Astrocyte of the cerebellum (primary cell): ENCODE measurements at regions not wholly inside any gene's neighbourhood (a gene's known extent, or its start where the extent isn't known, plus 50 kb on each side); places are given as distances from the start of the nearest gene placed in this dataset.

ENCODE experiments used
- DNase-seq: peaks from one replicate; pipeline ENCODE4 v3.0.0-alpha.2; 2011; ENCODE audit warnings: low read depth
- H3K4me3 ChIP-seq: 2 replicates; pipeline ENCODE4 v1.5.1; 2011; ENCODE audit warnings: mild to moderate bottlenecking, low read depth, low read length, moderate library complexity
- in situ Hi-C: cut with HindIII; loops from 2 replicates; pipeline ENCODE4 v1.10.0; 2017; ENCODE audit warnings: low sequenced_read_pairs
- TF ChIP-seq, protein P1 (sequence below): IDR thresholded peaks from 2 replicates; pipeline ENCODE4 v1.5.1; 2012; ENCODE audit warnings: low read length, low read depth, moderate library complexity, mild to moderate bottlenecking; ENCODE audit errors: missing control alignments

DNA sequence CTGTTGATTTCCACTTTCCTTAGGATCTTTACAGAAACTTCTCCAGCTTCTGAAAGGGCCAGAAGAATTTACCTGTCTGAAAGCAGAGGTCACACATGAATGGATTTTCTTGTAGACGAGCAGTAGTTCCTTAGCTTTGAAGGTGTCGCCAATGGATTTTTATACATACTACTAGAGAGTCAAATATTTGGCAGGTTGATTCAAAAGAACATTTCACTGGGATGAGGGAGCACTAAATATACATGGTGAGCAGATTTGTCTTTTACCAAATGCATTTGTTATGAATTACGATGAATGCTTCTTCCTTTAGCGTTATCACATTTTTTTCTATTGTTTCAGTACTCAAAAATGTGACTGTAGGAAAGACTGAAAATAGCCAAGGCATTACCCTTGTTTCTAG is 162.3 kb downstream of the PAX1 start:
- TF ChIP-seq, protein P1, sequence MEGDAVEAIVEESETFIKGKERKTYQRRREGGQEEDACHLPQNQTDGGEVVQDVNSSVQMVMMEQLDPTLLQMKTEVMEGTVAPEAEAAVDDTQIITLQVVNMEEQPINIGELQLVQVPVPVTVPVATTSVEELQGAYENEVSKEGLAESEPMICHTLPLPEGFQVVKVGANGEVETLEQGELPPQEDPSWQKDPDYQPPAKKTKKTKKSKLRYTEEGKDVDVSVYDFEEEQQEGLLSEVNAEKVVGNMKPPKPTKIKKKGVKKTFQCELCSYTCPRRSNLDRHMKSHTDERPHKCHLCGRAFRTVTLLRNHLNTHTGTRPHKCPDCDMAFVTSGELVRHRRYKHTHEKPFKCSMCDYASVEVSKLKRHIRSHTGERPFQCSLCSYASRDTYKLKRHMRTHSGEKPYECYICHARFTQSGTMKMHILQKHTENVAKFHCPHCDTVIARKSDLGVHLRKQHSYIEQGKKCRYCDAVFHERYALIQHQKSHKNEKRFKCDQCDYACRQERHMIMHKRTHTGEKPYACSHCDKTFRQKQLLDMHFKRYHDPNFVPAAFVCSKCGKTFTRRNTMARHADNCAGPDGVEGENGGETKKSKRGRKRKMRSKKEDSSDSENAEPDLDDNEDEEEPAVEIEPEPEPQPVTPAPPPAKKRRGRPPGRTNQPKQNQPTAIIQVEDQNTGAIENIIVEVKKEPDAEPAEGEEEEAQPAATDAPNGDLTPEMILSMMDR = no peak
- H3K4me3 ChIP-seq = no peak overlapping the region
- no peak for DNase-seq
- in situ Hi-C loops = no loop called here

DNA sequence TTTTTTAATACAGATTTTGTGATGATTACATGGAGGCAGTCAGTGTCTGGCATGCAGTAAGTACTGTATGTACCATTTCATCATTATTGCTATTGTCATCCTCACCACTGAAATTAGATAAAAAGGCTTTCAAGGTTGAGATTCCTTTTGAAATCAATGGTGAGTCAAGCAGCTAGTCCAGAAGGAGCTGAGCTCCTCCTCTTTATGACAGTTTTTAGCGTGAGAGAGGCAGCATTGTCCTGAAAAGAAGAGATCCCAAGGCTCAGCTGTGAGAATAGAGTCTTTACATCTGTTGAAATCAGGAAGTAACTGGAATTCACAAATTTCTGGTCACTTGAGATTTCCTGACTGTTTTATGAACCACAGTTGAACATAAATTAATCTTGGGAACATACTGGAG is 161.9 kb downstream of the PAX1 start:
- in situ Hi-C loops = no loop called here
- H3K4me3 ChIP-seq = no peak overlapping the region
- TF ChIP-seq, protein P1 = no peak
- no peak for DNase-seq

DNA sequence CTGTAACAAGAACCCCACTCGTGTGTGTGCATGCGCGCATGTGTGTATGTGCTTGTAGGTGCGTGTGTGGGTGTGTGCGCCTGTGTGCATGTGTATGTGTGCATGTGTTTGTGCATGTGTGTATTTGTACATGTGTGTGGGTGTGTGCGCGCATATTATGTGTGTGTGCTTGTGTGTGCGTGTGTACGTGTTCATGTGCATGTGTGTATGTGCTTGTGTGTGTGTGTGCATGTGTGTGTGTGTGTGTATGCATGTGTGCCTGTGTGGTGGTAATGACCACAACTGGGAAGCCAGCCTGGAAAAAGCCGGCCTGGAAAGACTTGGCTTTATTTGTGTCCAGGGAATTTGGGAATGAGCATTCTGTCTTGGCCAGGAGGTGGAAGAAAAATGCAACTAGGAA is 157.5 kb downstream of the PAX1 start:
- TF ChIP-seq, protein P1 = no peak
- in situ Hi-C loops = no loop called here
- no peak overlapping the region for H3K4me3 ChIP-seq
- DNase-seq = no peak

DNA sequence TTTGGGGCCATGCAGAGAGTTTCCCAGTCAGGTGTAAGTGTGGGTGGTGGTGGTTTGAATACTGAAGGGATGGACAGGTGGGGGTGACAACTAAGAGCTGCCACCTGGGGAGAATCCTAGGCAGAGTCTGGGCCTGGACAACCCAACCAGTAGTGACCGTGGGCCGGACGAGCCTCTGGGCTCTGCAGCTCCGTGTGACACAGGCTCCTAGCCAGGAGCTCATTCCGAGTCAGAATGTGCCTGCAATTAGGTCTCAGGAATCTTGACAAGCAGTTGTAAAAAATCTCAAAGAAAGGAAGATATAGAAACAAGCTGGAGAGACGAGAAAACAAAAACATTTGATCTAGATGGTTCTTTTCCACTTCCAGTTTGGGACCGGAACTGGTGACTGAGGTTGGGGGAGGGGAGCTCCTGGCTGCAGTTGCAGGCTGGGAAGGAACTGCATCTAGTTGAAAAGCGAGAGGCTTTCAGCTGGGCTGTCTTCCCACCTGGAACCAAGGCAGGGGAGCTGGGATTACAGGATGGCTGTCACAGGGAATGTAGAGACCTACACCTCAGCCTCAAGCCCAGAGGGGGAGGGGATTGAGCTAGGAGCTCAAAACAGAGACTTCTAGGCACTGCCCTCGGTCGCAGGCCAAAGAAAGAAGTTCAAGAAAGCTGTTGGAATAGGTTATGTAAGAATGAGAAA is 156.9 kb downstream of the PAX1 start:
- in situ Hi-C loops = no loop called here
- no peak for DNase-seq
- TF ChIP-seq, protein P1 = no peak
- H3K4me3 ChIP-seq = no peak overlapping the region

DNA sequence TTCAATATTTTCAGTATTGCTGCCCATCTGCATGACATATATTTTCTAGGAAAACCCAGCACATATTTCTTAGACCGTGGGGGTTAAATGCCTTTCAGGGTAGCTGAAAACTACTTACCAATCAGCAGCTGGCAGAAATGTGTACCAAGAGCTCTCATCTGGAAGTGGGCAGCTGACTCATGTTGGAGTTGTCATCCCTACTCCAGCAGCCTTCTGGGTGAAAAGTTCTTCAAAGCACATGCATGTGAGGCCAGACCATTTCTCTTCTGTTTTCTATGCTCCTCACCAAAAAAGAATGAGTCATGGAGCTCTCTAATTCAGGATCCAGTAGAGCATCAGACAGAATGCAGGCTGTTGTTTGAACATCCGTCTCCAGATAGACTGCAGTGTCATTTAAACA is 135.5 kb downstream of the PAX1 start:
- H3K4me3 ChIP-seq = no peak overlapping the region
- no peak for DNase-seq
- TF ChIP-seq, protein P1 = no peak
- in situ Hi-C loops = no loop called here

DNA sequence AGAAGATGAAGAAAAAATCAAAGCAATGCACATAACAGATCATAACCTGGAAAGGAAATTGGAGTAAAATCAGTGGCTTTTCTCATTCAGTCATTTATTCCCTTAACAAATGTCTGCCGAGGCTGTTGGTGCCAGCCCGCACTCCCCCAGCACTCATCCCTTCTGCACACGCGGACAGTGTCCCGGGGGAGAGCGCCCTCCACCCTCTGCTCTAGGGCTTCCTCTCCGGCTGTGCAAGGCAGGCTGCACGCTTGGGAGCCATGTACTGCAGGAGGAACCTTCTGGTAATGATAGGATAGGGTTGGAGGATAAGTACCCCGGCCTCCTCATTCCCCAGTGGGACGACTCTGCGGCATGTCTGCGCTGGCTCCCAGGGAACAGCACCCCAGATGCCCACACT is 134.5 kb downstream of the PAX1 start:
- TF ChIP-seq, protein P1 = no peak
- in situ Hi-C loops = no loop called here
- no peak for DNase-seq
- H3K4me3 ChIP-seq = no peak overlapping the region

DNA sequence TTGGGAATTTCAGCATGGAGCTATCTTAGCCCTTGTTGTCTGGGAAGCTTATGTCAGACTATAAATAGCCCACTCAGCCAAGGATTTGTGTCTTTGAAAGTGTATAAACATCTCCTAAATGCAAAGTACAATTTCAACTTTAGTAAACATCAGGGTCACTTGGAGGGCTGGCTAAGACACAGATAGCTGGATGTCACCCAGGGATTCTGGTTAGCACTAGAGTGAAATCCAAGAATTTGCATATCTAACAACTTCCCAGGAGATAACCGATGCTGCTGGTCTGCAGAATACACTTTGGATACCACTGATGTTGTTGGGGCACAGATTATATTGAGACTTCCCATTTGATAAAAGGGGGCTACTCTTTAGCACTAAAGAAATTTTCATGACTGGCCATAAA is 130.9 kb downstream of the PAX1 start:
- in situ Hi-C loops = no loop called here
- TF ChIP-seq, protein P1 = no peak
- DNase-seq = no peak
- no peak overlapping the region for H3K4me3 ChIP-seq
